HepG2 (cell line): ENCODE measurements at regions not wholly inside any gene's neighbourhood (a gene's known extent, or its start where the extent isn't known, plus 50 kb on each side); places are given as distances from the start of the nearest gene placed in this dataset.

ENCODE experiments used
- BRD4 ChIP-seq: sonication (generic); formaldehyde crosslinking; IDR thresholded peaks from 2 replicates; pipeline ENCODE4 v1.4.0; 2020; ENCODE audit warnings: missing genetic modification reagents
- CENPT ChIP-seq: sonication (generic); formaldehyde crosslinking; IDR thresholded peaks from 2 replicates; pipeline ENCODE4 v1.8.0; 2022; ENCODE audit warnings: low read depth, mild to moderate bottlenecking, moderate library complexity, missing genetic modification reagents
- GATAD2A ChIP-seq: IDR thresholded peaks from 2 replicates; pipeline ENCODE4 v1.6.1; 2016
- HIVEP1 ChIP-seq: sonication (generic); formaldehyde crosslinking; IDR thresholded peaks from 2 replicates; pipeline ENCODE4 v1.4.0; 2020; ENCODE audit warnings: mild to moderate bottlenecking, missing genetic modification reagents
- KAT8 ChIP-seq: IDR thresholded peaks from 2 replicates; pipeline ENCODE4 v1.6.1; 2016; ENCODE audit warnings: missing genetic modification reagents, missing compliant biosample characterization
- PCBP1 ChIP-seq: fragments of 200-400 bp; formaldehyde crosslinking; IDR thresholded peaks from 2 replicates; pipeline ENCODE4 v1.6.1; 2017; ENCODE audit warnings: mild to moderate bottlenecking, low read depth, low read length, borderline replicate concordance
- SMAD3 ChIP-seq: sonication (generic); formaldehyde crosslinking; IDR thresholded peaks from 2 replicates; pipeline ENCODE4 v1.4.0; 2020; ENCODE audit warnings: missing genetic modification reagents
- ZNF33B ChIP-seq: sonication (generic); formaldehyde crosslinking; IDR thresholded peaks from 2 replicates; pipeline ENCODE4 v1.5.1; 2020; ENCODE audit warnings: mild to moderate bottlenecking, missing genetic modification reagents
- ZNF570 ChIP-seq: sonication (generic); formaldehyde crosslinking; IDR thresholded peaks from 2 replicates; pipeline ENCODE4 v1.4.0; 2020; ENCODE audit warnings: mild to moderate bottlenecking, missing genetic modification reagents, borderline replicate concordance
- ZNF660 ChIP-seq: sonication (generic); formaldehyde crosslinking; IDR thresholded peaks from 2 replicates; pipeline ENCODE4 v1.5.1; 2020; ENCODE audit warnings: mild to moderate bottlenecking, low read depth, missing genetic modification reagents, borderline replicate concordance
- TF ChIP-seq, protein P1 (sequence below): sonication (generic); formaldehyde crosslinking; IDR thresholded peaks from 2 replicates; pipeline ENCODE4 v1.8.1; 2022; ENCODE audit warnings: low read depth, mild to moderate bottlenecking, missing genetic modification reagents
- TF ChIP-seq, protein P2 (sequence below): sonication (generic); formaldehyde crosslinking; IDR thresholded peaks from 2 replicates; pipeline ENCODE4 v1.5.0; 2020; ENCODE audit warnings: missing genetic modification reagents
- TF ChIP-seq, protein P3 (sequence below): sonication (generic); formaldehyde crosslinking; IDR thresholded peaks from 2 replicates; pipeline ENCODE4 v1.5.0; 2020; ENCODE audit warnings: mild to moderate bottlenecking, missing genetic modification reagents
- TF ChIP-seq, protein P4 (sequence below): sonication (generic); formaldehyde crosslinking; IDR thresholded peaks from 2 replicates; pipeline ENCODE4 v1.8.0; 2022; ENCODE audit warnings: mild to moderate bottlenecking, missing genetic modification reagents, moderate library complexity
- TF ChIP-seq, protein P5 (sequence below): sonication (generic); formaldehyde crosslinking; IDR thresholded peaks from 2 replicates; pipeline ENCODE4 v1.5.0; 2020; ENCODE audit warnings: mild to moderate bottlenecking, low read depth, missing genetic modification reagents, borderline replicate concordance

DNA sequence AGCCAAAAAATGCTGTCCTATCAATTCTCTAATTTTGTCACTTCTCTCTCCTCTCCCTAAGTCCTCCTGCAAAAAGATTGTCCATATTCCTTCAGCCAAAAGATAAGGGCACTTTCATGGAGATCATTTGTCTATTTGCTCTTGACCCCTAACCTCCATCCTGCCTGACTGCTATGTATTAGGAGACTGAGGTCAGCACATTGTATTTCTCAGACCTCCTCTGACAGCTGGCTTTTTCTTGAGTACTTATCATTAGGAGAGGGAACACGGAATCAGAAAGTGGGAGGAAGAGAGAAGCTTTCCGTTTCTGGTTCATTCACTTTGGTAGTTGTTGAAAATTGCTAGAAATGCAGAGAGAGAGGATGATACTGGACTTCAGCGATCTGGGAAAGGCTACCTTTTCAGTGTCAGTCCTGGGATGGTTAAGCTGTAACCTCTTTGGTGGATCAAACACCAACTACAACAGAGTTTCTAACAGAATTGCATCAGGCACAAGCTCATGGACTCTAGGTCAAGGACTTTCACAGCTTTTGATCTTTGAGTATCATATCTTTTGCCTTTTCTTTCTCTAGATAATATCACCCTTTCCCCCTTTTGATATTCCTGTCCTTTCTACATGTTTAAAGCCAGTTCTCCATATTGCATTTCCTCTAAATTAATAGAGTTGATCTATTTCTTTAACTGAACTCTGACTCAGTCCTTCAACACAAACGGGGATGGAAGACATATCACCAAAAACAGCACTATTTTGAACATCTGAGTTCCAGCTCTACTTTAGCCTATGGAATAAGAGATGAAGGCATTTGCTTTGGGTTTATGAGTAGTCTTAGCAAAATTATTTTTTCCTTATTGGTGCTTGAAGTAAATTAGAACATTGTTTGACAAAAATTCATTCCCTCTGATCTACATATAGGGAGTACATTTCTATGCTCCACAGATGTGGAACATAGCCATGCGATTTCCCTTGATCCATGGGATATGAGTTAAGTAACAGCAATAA lies 63.3 kb upstream of the KYNU start (continued):
- TF ChIP-seq, protein P1, sequence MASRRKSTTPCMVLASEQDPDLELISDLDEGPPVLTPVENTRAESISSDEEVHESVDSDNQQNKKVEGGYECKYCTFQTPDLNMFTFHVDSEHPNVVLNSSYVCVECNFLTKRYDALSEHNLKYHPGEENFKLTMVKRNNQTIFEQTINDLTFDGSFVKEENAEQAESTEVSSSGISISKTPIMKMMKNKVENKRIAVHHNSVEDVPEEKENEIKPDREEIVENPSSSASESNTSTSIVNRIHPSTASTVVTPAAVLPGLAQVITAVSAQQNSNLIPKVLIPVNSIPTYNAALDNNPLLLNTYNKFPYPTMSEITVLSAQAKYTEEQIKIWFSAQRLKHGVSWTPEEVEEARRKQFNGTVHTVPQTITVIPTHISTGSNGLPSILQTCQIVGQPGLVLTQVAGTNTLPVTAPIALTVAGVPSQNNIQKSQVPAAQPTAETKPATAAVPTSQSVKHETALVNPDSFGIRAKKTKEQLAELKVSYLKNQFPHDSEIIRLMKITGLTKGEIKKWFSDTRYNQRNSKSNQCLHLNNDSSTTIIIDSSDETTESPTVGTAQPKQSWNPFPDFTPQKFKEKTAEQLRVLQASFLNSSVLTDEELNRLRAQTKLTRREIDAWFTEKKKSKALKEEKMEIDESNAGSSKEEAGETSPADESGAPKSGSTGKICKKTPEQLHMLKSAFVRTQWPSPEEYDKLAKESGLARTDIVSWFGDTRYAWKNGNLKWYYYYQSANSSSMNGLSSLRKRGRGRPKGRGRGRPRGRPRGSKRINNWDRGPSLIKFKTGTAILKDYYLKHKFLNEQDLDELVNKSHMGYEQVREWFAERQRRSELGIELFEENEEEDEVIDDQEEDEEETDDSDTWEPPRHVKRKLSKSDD (CRISPR knock-in tag): peak; percentile 49; the same call in 1 of the 2 replicates
- no peak; the same call in none of the 2 replicates for TF ChIP-seq KAT8 (CRISPR knock-in tag)
- TF ChIP-seq, protein P2, sequence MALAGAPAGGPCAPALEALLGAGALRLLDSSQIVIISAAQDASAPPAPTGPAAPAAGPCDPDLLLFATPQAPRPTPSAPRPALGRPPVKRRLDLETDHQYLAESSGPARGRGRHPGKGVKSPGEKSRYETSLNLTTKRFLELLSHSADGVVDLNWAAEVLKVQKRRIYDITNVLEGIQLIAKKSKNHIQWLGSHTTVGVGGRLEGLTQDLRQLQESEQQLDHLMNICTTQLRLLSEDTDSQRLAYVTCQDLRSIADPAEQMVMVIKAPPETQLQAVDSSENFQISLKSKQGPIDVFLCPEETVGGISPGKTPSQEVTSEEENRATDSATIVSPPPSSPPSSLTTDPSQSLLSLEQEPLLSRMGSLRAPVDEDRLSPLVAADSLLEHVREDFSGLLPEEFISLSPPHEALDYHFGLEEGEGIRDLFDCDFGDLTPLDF: no peak
- TF ChIP-seq SMAD3 (CRISPR knock-in tag): peak; percentile 68; the same call in 1 of the 2 replicates
- TF ChIP-seq PCBP1: no peak
- TF ChIP-seq, protein P3, sequence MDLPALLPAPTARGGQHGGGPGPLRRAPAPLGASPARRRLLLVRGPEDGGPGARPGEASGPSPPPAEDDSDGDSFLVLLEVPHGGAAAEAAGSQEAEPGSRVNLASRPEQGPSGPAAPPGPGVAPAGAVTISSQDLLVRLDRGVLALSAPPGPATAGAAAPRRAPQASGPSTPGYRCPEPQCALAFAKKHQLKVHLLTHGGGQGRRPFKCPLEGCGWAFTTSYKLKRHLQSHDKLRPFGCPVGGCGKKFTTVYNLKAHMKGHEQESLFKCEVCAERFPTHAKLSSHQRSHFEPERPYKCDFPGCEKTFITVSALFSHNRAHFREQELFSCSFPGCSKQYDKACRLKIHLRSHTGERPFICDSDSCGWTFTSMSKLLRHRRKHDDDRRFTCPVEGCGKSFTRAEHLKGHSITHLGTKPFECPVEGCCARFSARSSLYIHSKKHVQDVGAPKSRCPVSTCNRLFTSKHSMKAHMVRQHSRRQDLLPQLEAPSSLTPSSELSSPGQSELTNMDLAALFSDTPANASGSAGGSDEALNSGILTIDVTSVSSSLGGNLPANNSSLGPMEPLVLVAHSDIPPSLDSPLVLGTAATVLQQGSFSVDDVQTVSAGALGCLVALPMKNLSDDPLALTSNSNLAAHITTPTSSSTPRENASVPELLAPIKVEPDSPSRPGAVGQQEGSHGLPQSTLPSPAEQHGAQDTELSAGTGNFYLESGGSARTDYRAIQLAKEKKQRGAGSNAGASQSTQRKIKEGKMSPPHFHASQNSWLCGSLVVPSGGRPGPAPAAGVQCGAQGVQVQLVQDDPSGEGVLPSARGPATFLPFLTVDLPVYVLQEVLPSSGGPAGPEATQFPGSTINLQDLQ (CRISPR knock-in tag): no peak
- peak; percentile 94 for TF ChIP-seq GATAD2A (CRISPR knock-in tag)
- no peak for TF ChIP-seq ZNF33B (CRISPR knock-in tag)
- TF ChIP-seq, protein P4, sequence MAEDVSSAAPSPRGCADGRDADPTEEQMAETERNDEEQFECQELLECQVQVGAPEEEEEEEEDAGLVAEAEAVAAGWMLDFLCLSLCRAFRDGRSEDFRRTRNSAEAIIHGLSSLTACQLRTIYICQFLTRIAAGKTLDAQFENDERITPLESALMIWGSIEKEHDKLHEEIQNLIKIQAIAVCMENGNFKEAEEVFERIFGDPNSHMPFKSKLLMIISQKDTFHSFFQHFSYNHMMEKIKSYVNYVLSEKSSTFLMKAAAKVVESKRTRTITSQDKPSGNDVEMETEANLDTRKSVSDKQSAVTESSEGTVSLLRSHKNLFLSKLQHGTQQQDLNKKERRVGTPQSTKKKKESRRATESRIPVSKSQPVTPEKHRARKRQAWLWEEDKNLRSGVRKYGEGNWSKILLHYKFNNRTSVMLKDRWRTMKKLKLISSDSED (CRISPR knock-in tag): no peak
- no peak for TF ChIP-seq HIVEP1 (CRISPR knock-in tag)
- no peak for TF ChIP-seq CENPT
- TF ChIP-seq ZNF570 (CRISPR knock-in tag): no peak
- no peak for TF ChIP-seq ZNF660
- TF ChIP-seq, protein P5, sequence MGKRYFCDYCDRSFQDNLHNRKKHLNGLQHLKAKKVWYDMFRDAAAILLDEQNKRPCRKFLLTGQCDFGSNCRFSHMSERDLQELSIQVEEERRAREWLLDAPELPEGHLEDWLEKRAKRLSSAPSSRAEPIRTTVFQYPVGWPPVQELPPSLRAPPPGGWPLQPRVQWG (CRISPR knock-in tag): no peak
- TF ChIP-seq BRD4 (CRISPR knock-in tag): no peak
